ENCODE measurements at regions not wholly inside any gene's neighbourhood (a gene's known extent, or its start where the extent isn't known, plus 50 kb on each side); places are given as distances from the start of the nearest gene placed in this dataset.

DNA sequence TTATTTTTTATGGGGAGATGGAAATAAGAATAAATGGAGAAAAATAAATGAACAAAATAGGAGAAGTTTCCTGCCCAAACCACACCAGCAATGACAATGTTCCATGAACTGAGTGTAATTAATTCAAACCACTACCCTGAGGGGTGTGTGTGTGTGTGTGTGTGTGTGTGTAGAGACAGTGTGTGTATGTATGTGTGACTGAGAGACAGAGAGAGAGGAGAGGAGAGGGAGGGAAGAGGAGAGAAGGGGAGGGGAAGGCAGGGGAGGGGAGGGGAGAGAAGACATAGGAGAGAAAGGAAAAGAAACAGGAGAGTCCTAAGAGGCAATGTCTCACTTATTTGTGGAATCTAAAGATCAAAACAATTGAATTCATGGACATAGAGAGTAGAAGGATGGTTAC is 65.0 kb upstream of the POU2AF1 start:
- Histone ChIP-seq H3K4me3 (no peak overlapping the region), H3K4me1 (ENCODE audit: low read depth) (peaks cover 2% of the 10 kb centered on the region), H3K36me3 (no peaks in the 10 kb centered on the region), H3K27me3 (no peaks in the 10 kb centered on the region), H3K27ac (no peak overlapping the region), H3K9me3 (ENCODE audit: low read depth) (no peaks in the 10 kb centered on the region)
- TF ChIP-seq, protein P1, sequence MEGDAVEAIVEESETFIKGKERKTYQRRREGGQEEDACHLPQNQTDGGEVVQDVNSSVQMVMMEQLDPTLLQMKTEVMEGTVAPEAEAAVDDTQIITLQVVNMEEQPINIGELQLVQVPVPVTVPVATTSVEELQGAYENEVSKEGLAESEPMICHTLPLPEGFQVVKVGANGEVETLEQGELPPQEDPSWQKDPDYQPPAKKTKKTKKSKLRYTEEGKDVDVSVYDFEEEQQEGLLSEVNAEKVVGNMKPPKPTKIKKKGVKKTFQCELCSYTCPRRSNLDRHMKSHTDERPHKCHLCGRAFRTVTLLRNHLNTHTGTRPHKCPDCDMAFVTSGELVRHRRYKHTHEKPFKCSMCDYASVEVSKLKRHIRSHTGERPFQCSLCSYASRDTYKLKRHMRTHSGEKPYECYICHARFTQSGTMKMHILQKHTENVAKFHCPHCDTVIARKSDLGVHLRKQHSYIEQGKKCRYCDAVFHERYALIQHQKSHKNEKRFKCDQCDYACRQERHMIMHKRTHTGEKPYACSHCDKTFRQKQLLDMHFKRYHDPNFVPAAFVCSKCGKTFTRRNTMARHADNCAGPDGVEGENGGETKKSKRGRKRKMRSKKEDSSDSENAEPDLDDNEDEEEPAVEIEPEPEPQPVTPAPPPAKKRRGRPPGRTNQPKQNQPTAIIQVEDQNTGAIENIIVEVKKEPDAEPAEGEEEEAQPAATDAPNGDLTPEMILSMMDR (IDR thresholded peaks at IDR 0.05; ENCODE audit: low read depth, low read length): no peak
- DNase-seq (ENCODE audit: low read depth in 1 of 2, low spot score in 1 of 2): no peak

DNA sequence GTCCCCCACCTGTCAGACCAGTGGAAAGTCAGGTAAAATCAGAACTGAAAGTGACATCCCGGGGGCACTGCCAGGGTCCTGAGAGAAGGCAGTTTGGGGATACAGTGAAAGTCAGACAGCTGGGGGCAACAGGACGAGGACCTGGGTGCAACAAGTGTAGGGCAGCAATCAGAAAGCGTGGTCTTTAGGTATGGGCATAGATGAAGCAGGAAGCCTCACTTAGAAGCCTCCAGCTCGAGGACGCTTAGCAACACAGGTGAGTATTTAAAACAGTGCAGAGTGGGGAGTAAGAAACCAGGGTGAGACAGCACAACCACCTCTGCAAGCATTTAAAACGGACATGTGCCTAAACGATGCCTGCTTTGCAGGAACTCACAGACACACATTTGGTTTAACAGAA is 64.6 kb upstream of the POU2AF1 start:
- TF ChIP-seq, protein P1 (IDR thresholded peaks at IDR 0.05; ENCODE audit: low read depth, low read length): no peak

GRCh38 chr11:111443032-111443431 is 64.0 kb upstream of the POU2AF1 start:
- no peak for DNase-seq (ENCODE audit: low read depth in 1 of 2, low spot score in 1 of 2)
- no peaks in the 10 kb centered on the region for H3K9me3 ChIP-seq (ENCODE audit: low read depth)
- H3K4me1 ChIP-seq (ENCODE audit: low read depth): no peaks in the 10 kb centered on the region
- H3K36me3 ChIP-seq: no peaks in the 10 kb centered on the region
- H3K27me3 ChIP-seq: no peaks in the 10 kb centered on the region
- TF ChIP-seq, protein P1 (IDR thresholded peaks at IDR 0.05; ENCODE audit: low read depth, low read length): no peak
- no peak overlapping the region for H3K4me3 ChIP-seq
- no peak overlapping the region for H3K27ac ChIP-seq

More for the DNA sequence above, 64.6 kb upstream of the POU2AF1 start:
- DNase-seq (ENCODE audit: low read depth in 1 of 2, low spot score in 1 of 2): no peak
- Histone ChIP-seq H3K27ac (no peak overlapping the region), H3K36me3 (no peaks in the 10 kb centered on the region), H3K9me3 (ENCODE audit: low read depth) (no peaks in the 10 kb centered on the region), H3K4me3 (no peak overlapping the region), H3K27me3 (no peaks in the 10 kb centered on the region), H3K4me1 (ENCODE audit: low read depth) (peaks cover 2% of the 10 kb centered on the region)

DNA sequence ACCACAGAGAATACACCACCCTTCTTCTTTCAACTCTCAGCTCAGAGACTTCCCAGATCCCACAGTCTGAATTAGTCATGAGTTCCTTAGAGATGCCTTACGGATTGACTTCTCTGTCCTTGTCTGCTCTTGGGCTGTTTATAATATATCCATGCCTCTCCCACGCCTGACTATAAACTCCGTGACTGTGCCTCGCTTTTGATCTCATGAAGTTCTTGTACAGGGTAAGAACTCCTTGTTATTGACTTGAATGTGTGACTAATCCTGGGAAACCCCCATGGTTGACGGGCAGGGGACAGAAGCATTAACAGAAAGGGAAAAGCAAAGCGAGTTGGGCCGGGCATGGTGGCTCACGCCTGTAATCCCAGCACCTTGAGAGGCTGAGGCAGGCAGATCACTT is 62.4 kb upstream of the POU2AF1 start:
- Histone ChIP-seq H3K36me3 (no peaks in the 10 kb centered on the region), H3K27me3 (no peaks in the 10 kb centered on the region), H3K4me3 (no peak overlapping the region), H3K9me3 (ENCODE audit: low read depth) (no peaks in the 10 kb centered on the region), H3K27ac (no peak overlapping the region), H3K4me1 (ENCODE audit: low read depth) (no peaks in the 10 kb centered on the region)
- peak in 1 of 2 donors; percentile 16 for DNase-seq (ENCODE audit: low read depth in 1 of 2, low spot score in 1 of 2)
- TF ChIP-seq, protein P1 (IDR thresholded peaks at IDR 0.05; ENCODE audit: low read depth, low read length): no peak

- DNase-seq (ENCODE audit: low read depth in 1 of 2, low spot score in 1 of 2): no peak
- Histone ChIP-seq H3K4me1 (ENCODE audit: low read depth) (no peaks in the 10 kb centered on the region), H3K27me3 (no peaks in the 10 kb centered on the region), H3K9me3 (ENCODE audit: low read depth) (no peaks in the 10 kb centered on the region), H3K4me3 (no peak overlapping the region), H3K27ac (no peak overlapping the region), H3K36me3 (no peaks in the 10 kb centered on the region)
- TF ChIP-seq, protein P1 (IDR thresholded peaks at IDR 0.05; ENCODE audit: low read depth, low read length): no peak
Measured at GRCh38 chr11:111440416-111441205, 61.5 kb upstream of the POU2AF1 start.
